OCI-LY1 (cell line): ENCODE measurements at regions not wholly inside any gene's neighbourhood (a gene's known extent, or its start where the extent isn't known, plus 50 kb on each side); places are given as distances from the start of the nearest gene placed in this dataset.

Experiments used
- H2AFZ ChIP-seq: fragments of 200-600 bp; sonication (generic), shearing (Covaris generic); 2 replicates; pipeline ENCODE4 v1.6.0; 2014; ENCODE audit warnings: antibody characterized with exemption, mild to moderate bottlenecking, low read length
- H3F3A ChIP-seq: fragments of 200-600 bp; sonication (generic), shearing (Covaris generic); 2 replicates; pipeline ENCODE4 v1.6.0; 2014; ENCODE audit warnings: mild to moderate bottlenecking, antibody characterized with exemption, low read length, moderate library complexity; ENCODE audit not compliant: insufficient read depth
- H3K27ac ChIP-seq: fragments of 200-600 bp; sonication (generic); 2 replicates; pipeline ENCODE4 v1.5.1; 2014; ENCODE audit warnings: low read length, mixed run types, mild to moderate bottlenecking, low read depth; ENCODE audit not compliant: poor library complexity, severe bottlenecking
- H3K27me3 ChIP-seq: fragments of 200-600 bp; sonication (generic); 2 replicates; pipeline ENCODE4 v1.6.0; 2014; ENCODE audit warnings: antibody characterized with exemption, mild to moderate bottlenecking, low read length, moderate library complexity; ENCODE audit not compliant: insufficient read depth
- H3K36me3 ChIP-seq: fragments of 200-600 bp; sonication (generic); 2 replicates; pipeline ENCODE4 v1.6.1; 2014; ENCODE audit warnings: mild to moderate bottlenecking, antibody characterized with exemption, low read length, moderate library complexity, mixed read lengths; ENCODE audit not compliant: insufficient read depth
- H3K4me1 ChIP-seq: fragments of 200-600 bp; sonication (generic); 2 replicates; pipeline ENCODE4 v1.5.1; 2014; ENCODE audit warnings: mild to moderate bottlenecking, low read length, moderate library complexity; ENCODE audit not compliant: insufficient read depth, severe bottlenecking
- H3K4me2 ChIP-seq: fragments of 200-600 bp; sonication (generic), shearing (Covaris generic); 2 replicates; pipeline ENCODE4 v1.6.1; 2014; ENCODE audit warnings: low read length
- H3K4me3 ChIP-seq: fragments of 200-600 bp; sonication (generic); 2 replicates; pipeline ENCODE4 v1.5.1; 2014; ENCODE audit warnings: low read length, low read depth, mild to moderate bottlenecking, mixed read lengths; ENCODE audit not compliant: poor library complexity, severe bottlenecking
- H3K79me2 ChIP-seq: fragments of 200-600 bp; shearing (Covaris generic); 2 replicates; pipeline ENCODE4 v1.6.1; 2016; ENCODE audit warnings: mixed run types, low read length, mixed read lengths; ENCODE audit not compliant: insufficient read depth
- H3K9ac ChIP-seq: fragments of 200-600 bp; sonication (generic), shearing (Covaris generic); 2 replicates; pipeline ENCODE4 v1.6.1; 2014; ENCODE audit warnings: mild to moderate bottlenecking, low read length, mixed read lengths
- H3K9me2 ChIP-seq: fragments of 200-600 bp; sonication (generic), shearing (Covaris generic); 2 replicates; pipeline ENCODE4 v1.6.1; 2014; ENCODE audit warnings: low read depth, mild to moderate bottlenecking, low read length, mixed read lengths
- H3K9me3 ChIP-seq: fragments of 200-600 bp; shearing (Covaris generic); 2 replicates; pipeline ENCODE4 v1.6.1; 2014; ENCODE audit warnings: low read length, mixed read lengths
- H4K20me1 ChIP-seq: fragments of 200-600 bp; sonication (generic), shearing (Covaris generic); 2 replicates; pipeline ENCODE4 v1.6.0; 2016; ENCODE audit warnings: mild to moderate bottlenecking, low read length; ENCODE audit not compliant: insufficient read depth
- CTCF ChIP-seq: fragments of 200-600 bp; sonication (generic), shearing (Covaris generic); IDR thresholded peaks from 2 replicates; pipeline ENCODE4 v1.5.1; 2017; ENCODE audit warnings: mild to moderate bottlenecking, antibody characterized with exemption, low read length, moderate library complexity, mixed read lengths
- EZH2 ChIP-seq: fragments of 200-600 bp; sonication (generic), shearing (Covaris generic); IDR thresholded peaks from 2 replicates; pipeline ENCODE4 v1.8.0; 2017; ENCODE audit warnings: borderline replicate concordance, mixed run types, mild to moderate bottlenecking, antibody characterized with exemption, low read length, moderate library complexity, mixed read lengths

DNA sequence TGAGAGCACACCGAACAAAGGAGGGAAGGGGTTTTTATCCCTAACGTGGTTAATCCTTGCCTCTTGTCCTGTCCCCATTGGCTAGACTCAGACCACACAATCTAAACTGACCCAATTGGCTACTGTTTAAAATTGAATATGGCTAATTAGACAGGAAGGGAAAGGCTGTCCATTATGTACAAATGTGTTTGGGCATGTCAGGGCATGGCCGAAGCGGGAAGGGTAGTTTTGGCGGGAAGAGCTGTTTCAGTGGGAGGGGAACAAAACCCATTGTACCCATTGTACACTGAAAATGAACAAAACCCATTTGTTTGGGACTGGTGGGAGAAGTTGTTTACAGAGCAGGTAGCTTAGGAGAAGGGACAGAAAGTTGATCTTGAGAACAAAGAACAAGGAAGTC lies 330.9 kb upstream of the POU1F1 start:
- H3K9ac ChIP-seq, result no peak overlapping the region
- H3K4me3 ChIP-seq, result no peak overlapping the region

DNA sequence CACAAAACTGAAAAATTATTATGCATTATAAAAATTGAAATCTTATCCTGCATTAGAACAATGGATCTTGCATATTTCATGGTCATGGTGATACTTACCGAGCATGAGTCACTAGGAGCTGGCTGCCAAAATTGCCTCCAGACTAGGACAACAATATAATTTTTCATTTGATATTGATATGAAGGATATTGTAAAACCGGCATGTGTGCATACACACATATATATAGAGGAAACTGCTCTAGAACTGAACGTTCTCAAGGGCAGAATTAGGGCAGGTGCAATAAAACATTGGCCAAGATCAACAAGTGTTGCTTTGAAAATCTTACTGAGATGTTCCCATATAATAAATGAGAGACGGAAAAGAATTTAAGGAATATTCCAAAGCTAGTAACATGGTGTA lies 319.4 kb upstream of the POU1F1 start:
- Histone ChIP-seq H3K27ac (no peak overlapping the region), H3K4me3 (no peak overlapping the region), H3K4me1 (no peaks in the 10 kb centered on the region), H3K9ac (no peak overlapping the region), H2AFZ (no peak overlapping the region), H3K9me2 (no peaks in the 10 kb centered on the region), H4K20me1 (no peaks in the 10 kb centered on the region), H3K4me2 (no peak overlapping the region), H3K27me3 (no peaks in the 10 kb centered on the region), H3K79me2 (no peaks in the 10 kb centered on the region), H3K9me3 (no peaks in the 10 kb centered on the region), H3K36me3 (no peaks in the 10 kb centered on the region), H3F3A (no peaks in the 10 kb centered on the region)
- TF ChIP-seq CTCF, result no peak
- TF ChIP-seq EZH2, result no peak

More for the DNA sequence above, 330.9 kb upstream of the POU1F1 start:
- H3K9me2 ChIP-seq, result no peaks in the 10 kb centered on the region
- H3K36me3 ChIP-seq, result no peaks in the 10 kb centered on the region
- H3F3A ChIP-seq, result no peaks in the 10 kb centered on the region
- TF ChIP-seq CTCF, result no peak
- no peak for TF ChIP-seq EZH2
- no peaks in the 10 kb centered on the region for H4K20me1 ChIP-seq
- no peaks in the 10 kb centered on the region for H3K79me2 ChIP-seq
- H3K4me1 ChIP-seq, result no peaks in the 10 kb centered on the region
- H3K9me3 ChIP-seq, result no peaks in the 10 kb centered on the region
- H3K4me2 ChIP-seq, result no peak overlapping the region
- no peaks in the 10 kb centered on the region for H3K27me3 ChIP-seq
- H3K27ac ChIP-seq, result no peak overlapping the region
- H2AFZ ChIP-seq, result no peak overlapping the region

DNA sequence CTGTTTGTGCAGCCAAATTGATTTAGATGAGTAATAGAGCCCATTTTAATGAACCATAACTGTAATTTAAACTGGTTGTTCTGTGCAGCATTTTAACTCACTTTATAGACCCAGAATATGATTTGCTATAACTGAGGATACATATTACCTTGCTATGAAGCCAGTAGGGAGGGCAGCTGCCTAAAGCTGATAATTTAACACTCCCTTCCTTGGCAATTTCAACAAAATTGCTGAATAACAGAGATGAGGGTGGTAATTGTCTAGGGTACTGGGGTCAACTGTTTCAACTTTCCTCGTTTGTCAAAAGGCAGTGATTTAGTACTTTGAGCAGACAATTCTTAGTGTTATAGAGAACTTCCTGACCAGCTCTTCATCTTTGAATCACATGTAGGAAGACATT lies 304.9 kb upstream of the POU1F1 start:
- no peaks in the 10 kb centered on the region for H3K9me2 ChIP-seq
- H3K9me3 ChIP-seq, result no peaks in the 10 kb centered on the region
- TF ChIP-seq EZH2 (no peak), CTCF (no peak)
- no peaks in the 10 kb centered on the region for H3K79me2 ChIP-seq
- no peak overlapping the region for H3K27ac ChIP-seq
- H4K20me1 ChIP-seq, result no peaks in the 10 kb centered on the region
- no peak overlapping the region for H2AFZ ChIP-seq
- no peaks in the 10 kb centered on the region for H3F3A ChIP-seq
- no peaks in the 10 kb centered on the region for H3K27me3 ChIP-seq
- no peaks in the 10 kb centered on the region for H3K36me3 ChIP-seq
- no peak overlapping the region for H3K4me2 ChIP-seq
- no peaks in the 10 kb centered on the region for H3K4me1 ChIP-seq
- H3K4me3 ChIP-seq, result no peak overlapping the region
- H3K9ac ChIP-seq, result no peak overlapping the region
